NB4 (cell line): ENCODE measurements at regions not wholly inside any gene's neighbourhood (a gene's known extent, or its start where the extent isn't known, plus 50 kb on each side); places are given as distances from the start of the nearest gene placed in this dataset.

Experiments used
- DNase-seq: peaks from one replicate; pipeline ENCODE4 v3.0.0; 2010; ENCODE audit warnings: low read depth
- H3K4me3 ChIP-seq: one replicate; pipeline ENCODE4 v1.5.1; 2011; ENCODE audit warnings: mild to moderate bottlenecking, low read depth, low read length, moderate library complexity
- CTCF ChIP-seq: IDR thresholded peaks from one replicate; pipeline ENCODE4 v1.5.1; 2012; ENCODE audit warnings: low read depth, low read length
- MYC ChIP-seq: IDR thresholded peaks from 2 replicates; pipeline ENCODE4 v1.6.1; 2011; ENCODE audit warnings: low read depth, low read length
- POLR2A ChIP-seq: IDR thresholded peaks from 2 replicates; pipeline ENCODE4 v1.6.1; 2011; ENCODE audit warnings: mild to moderate bottlenecking; ENCODE audit not compliant: insufficient read length; ENCODE audit errors: extremely low read depth
- TF ChIP-seq, protein P1 (sequence below): IDR thresholded peaks from 2 replicates; pipeline ENCODE4 v1.6.1; 2011; ENCODE audit warnings: low read depth, low read length

GRCh38 chr21:16932314-16932713 is 580.5 kb upstream of the CXADR start:
- DNase-seq = no peak
- H3K4me3 ChIP-seq = no peak overlapping the region
- TF ChIP-seq POLR2A (no peak), CTCF (no peak), MYC (no peak)
- TF ChIP-seq, protein P1, sequence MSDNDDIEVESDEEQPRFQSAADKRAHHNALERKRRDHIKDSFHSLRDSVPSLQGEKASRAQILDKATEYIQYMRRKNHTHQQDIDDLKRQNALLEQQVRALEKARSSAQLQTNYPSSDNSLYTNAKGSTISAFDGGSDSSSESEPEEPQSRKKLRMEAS = no peak

GRCh38 chr21:16942703-16943102 is 570.1 kb upstream of the CXADR start:
- no peak overlapping the region for H3K4me3 ChIP-seq
- peak; percentile 0 for DNase-seq
- no peak for TF ChIP-seq POLR2A
- peak; percentile 18 for TF ChIP-seq CTCF
- TF ChIP-seq, protein P1 = no peak

GRCh38 chr21:16943231-16943630 is 569.6 kb upstream of the CXADR start:
- H3K4me3 ChIP-seq = no peak overlapping the region
- TF ChIP-seq CTCF (no peak), MYC (no peak), POLR2A (no peak)
- TF ChIP-seq, protein P1 = no peak
- no peak for DNase-seq

GRCh38 chr21:16945580-16945979 is 567.3 kb upstream of the CXADR start:
- no peak overlapping the region for H3K4me3 ChIP-seq
- TF ChIP-seq, protein P1 = no peak
- no peak for TF ChIP-seq CTCF
- TF ChIP-seq MYC = no peak
- TF ChIP-seq POLR2A = no peak
- no peak for DNase-seq

GRCh38 chr21:16956824-16957223 is 556.0 kb upstream of the CXADR start:
- DNase-seq = no peak
- no peak overlapping the region for H3K4me3 ChIP-seq
- TF ChIP-seq MYC = no peak
- TF ChIP-seq, protein P1 = no peak
- no peak for TF ChIP-seq POLR2A
- TF ChIP-seq CTCF = no peak

GRCh38 chr21:16965424-16965823 is 547.4 kb upstream of the CXADR start:
- DNase-seq = no peak
- H3K4me3 ChIP-seq = no peak overlapping the region
- TF ChIP-seq CTCF (no peak), MYC (no peak), POLR2A (no peak)
- TF ChIP-seq, protein P1 = no peak
